Adipose tissue (tissue), 3 donors: ENCODE measurements at regions not wholly inside any gene's neighbourhood (a gene's known extent, or its start where the extent isn't known, plus 50 kb on each side); places are given as distances from the start of the nearest gene placed in this dataset.

Experiments
- H3K27ac ChIP-seq: one replicate; pipeline ENCODE4 v1.5.1; 2013; ENCODE audit warnings: low read depth, low read length
- WGBS, 3 donors: extraction: QIAGEN DNeasy Blood & Tissue Kit; methylation state at CpG; one replicate each; pipeline ENCODE4 v1.1.7; 2013; 5-methylcytosine and 5-hydroxymethylcytosine counted together
- donor health status: healthy with polysubstance abuse.
- donor health status: Bipolar disorder and iron deficiency.
- donor health status: healthy.

- no peak overlapping the region for H3K27ac ChIP-seq
- 34 to 67% (median 49%) methylated on average over 5 of the region's 5 CpGs for WGBS, 3 donors
Observed at GRCh38 chr9:107999011-107999410, 509.4 kb upstream of the KLF4 start.

DNA sequence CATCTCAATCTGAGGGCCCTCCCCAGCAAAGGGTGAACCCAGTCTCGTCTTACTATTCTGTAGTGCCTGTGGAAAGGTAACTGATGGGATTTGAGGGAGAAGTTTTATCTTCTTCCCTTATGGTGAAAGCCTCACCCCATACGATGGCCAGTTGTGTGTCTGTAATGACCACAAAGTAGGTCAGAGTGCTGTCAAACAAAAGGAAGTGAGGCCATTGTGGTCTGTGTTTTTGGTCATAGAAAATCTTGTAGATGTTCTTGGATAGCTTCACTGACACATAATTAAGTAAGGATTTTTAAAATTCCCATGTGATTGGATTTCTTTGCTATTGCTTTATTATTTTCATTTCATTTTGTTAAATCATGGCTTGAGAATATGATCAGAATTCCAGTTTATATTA is 505.1 kb upstream of the KLF4 start:
- 53 to 62% (median 61%) methylated on average over 2 of the region's 2 CpGs for whole genome bisulfite sequencing, 3 donors
- H3K27ac ChIP-seq, result no peak overlapping the region

GRCh38 chr9:107992271-107992670 is 502.7 kb upstream of the KLF4 start:
- 52 to 74% (median 63%) methylated on average over 2 of the region's 2 CpGs for WGBS, 3 donors
- H3K27ac ChIP-seq, result no peak overlapping the region

DNA sequence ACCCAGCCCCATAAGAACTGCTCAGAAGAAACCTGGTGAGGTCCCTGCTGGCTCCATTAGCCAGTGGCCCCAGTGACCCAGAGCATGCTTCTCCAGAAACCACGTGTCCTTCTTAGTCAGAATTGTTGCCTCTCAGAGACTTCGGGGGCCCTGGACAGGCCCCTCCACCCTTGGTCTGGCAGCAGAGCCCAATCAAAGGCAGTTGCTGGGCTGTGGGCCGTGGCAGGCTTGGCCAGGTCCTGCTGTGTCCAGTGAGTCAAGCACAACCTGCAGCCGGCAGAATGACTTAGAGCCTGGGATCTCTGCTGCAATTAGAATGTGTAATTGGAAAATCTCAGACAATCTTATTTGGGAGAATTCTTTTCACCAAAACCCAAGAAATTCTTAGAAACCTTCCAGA is 502.0 kb upstream of the KLF4 start:
- no peak overlapping the region for H3K27ac ChIP-seq
- 76 to 89% (median 87%) methylated on average over 4 of the region's 4 CpGs for WGBS, 3 donors

- WGBS, 3 donors, result 25 to 64% (median 41%) methylated on average over 2 of the region's 2 CpGs
- H3K27ac ChIP-seq, result no peak overlapping the region
Observed at GRCh38 chr9:107989544-107989943, 500.0 kb upstream of the KLF4 start.

DNA sequence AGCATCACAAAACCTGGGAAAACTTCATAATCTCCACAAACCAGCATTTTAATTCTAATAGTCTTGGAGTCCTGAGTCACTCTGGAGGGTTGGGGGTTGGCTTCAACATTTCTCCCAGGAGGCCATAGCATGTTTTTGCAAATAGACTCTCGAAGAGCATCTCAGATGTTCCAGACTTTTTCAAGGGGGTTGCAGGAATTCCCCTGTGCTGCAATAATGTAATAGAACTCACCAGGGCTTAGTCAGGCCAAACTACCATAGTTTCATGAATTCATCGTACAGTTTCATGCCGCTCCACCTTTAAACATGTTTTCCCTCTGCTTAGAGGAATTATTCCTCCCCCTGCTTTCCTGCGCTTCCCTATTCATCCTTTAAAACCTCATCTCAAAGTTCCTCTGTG is 499.5 kb upstream of the KLF4 start:
- H3K27ac ChIP-seq, result no peak overlapping the region
- WGBS, 3 donors, result 31 to 49% (median 32%) methylated on average over 4 of the region's 4 CpGs

GRCh38 chr9:107984956-107985355 is 495.4 kb upstream of the KLF4 start:
- no peak overlapping the region for H3K27ac ChIP-seq
- 70 to 97% (median 95%) methylated on average over 2 of the region's 2 CpGs for WGBS, 3 donors

DNA sequence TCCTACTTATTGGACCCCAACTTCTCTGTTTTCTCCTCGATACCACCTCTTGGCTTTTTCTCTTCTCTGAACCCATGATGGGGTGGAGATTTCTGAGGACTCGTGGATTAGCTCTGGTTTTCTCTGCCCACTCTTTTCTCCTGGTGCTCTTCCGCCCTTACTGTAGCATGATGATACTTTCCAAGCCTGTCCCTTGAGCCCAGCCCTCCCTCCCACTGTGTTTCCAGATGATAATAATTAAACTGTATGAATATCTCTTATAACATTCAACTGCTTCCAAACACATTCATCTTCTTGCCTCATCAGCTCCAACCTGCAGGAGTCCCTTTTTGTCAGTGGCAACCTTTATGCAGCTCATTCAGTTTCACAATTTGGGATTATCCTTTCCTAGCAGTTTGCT is 494.2 kb upstream of the KLF4 start:
- 61 to 65% (median 62%) methylated on average over 3 of the region's 3 CpGs for WGBS, 3 donors
- no peak overlapping the region for H3K27ac ChIP-seq

DNA sequence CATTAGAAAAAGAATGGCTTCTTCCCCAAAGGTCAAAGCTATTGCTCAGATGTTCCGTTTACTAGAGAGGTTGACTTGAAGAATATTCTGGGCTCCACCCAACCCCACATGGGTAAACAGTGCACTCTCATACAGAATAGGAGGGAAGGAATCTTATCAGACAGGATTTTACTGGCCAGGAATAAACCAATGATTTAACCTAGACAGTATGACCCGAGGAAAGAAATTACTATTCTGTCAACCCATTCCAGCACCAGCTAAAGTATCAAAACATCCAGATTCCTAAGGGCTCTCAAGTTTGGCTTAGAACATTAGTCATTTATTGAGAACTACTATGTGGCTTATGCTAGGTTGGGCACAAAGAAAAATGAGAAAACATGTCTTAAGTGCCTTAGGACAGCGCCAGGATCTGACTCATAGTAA is 493.6 kb upstream of the KLF4 start:
- H3K27ac ChIP-seq, result no peak overlapping the region
- WGBS, 3 donors, result 58 to 77% (median 67%) methylated on average over 3 of the region's 3 CpGs

DNA sequence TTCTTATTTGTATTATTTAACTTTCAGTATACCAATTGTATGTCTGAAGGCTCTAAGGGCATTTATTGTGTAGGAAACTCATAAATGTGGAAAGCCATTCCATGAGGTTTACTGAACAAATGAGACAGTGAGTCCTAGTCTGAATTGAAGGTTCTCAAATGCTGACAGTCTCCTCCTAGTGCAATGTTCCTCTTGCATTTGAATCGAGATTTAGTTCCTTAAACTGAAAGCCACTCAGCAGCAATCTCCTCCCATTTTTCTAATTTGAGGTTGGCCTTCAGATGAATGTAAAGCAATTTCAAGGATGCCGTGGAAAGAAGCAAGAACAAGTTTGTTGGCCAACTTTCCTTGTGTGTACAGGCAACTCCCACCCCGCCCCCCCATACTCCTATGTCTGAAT is 493.2 kb upstream of the KLF4 start:
- no peak overlapping the region for H3K27ac ChIP-seq
- WGBS, 3 donors, result 34 to 55% (median 48%) methylated on average over 3 of the region's 3 CpGs

- no peak overlapping the region for H3K27ac ChIP-seq
- 87 to 93% (median 92%) methylated on average over 1 of the region's 1 CpG for WGBS, 3 donors
Observed at GRCh38 chr9:107982001-107982400, 492.4 kb upstream of the KLF4 start.

- H3K27ac ChIP-seq, result no peak overlapping the region
- WGBS, 3 donors, result 72 to 88% (median 86%) methylated on average over 2 of the region's 2 CpGs
Observed at GRCh38 chr9:107980984-107981383, 491.4 kb upstream of the KLF4 start.

GRCh38 chr9:107976767-107977166 is 487.2 kb upstream of the KLF4 start:
- no peak overlapping the region for H3K27ac ChIP-seq
- WGBS, 3 donors, result 44 to 56% (median 48%) methylated on average over 1 of the region's 1 CpG

DNA sequence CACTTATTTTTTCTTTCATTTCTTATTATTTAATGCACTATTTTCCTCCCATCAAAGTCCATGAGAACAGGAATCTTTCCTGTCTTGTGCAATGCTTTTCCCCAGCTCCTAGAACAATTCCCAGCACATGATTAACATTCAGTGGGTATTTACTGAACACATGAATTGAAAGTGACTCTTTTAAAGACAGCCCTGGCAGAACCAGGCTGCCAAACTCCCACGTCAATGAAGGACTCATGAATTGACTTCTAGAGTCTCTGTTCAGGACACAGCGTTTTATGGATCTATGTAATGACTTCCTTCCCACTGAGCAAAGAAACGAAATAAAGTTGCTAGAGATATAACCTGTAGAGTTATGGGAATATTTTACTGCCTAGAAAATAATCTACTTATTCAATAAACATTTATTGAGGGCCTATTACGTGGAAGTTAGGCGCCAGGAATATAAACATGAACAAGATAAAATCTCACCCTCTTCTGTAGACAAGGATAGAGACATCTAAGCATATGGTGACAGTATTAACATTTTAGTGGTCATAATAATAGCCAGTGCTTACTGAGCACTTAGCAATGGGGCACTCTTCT is 485.9 kb upstream of the KLF4 start:
- WGBS, 3 donors, result 58 to 86% (median 81%) methylated on average over 5 of the region's 5 CpGs
- no peak overlapping the region for H3K27ac ChIP-seq

GRCh38 chr9:107973451-107973850 is 483.9 kb upstream of the KLF4 start:
- WGBS, 3 donors, result 93 to 100% (median 93%) methylated on average over 1 of the region's 1 CpG
- no peak overlapping the region for H3K27ac ChIP-seq

DNA sequence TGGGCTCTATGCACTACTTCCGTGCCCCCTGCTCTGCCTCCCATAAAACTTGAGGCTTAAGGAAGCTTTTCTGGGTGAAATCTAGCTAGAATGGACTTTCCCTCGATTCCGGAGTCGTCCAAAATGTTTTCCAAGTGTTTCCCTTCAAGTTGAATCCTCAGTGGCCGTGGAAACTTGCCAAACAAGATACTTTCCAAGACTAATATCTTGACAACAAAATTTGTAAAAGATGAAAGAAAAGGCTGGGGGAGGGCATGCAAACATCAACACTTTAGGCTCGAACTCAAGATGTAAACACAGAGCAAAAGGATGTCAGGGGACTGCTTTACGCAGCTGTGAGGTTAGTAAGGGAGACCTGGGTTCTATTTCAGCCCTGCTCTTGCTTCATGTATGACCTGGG is 482.8 kb upstream of the KLF4 start:
- H3K27ac ChIP-seq, result no peak overlapping the region
- WGBS, 3 donors, result 53 to 62% (median 56%) methylated on average over 7 of the region's 7 CpGs

GRCh38 chr9:107971241-107971640 is 481.7 kb upstream of the KLF4 start:
- no peak overlapping the region for H3K27ac ChIP-seq

- WGBS, 3 donors, result 79 to 92% (median 84%) methylated on average over 5 of the region's 5 CpGs
- no peak overlapping the region for H3K27ac ChIP-seq
Observed at GRCh38 chr9:107970726-107971125, 481.2 kb upstream of the KLF4 start.

DNA sequence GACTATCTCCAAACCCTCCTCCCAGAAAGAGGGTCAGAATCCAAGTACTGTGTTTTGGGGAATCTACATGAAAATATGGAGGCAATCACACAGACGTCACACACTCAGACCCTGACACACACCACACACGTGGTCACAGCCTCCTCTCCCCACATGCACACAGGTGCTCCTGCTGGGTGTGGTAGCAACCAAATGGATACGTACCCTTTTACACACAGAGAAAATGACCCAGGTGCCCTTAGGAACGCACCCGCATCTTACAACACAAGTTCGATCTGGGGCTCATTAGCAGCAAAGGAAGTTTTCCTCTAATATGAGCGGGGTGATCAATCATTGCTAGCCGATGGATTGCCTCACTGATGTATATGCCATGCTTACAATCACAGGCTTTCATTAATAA is 480.2 kb upstream of the KLF4 start:
- WGBS, 3 donors, result 61 to 82% (median 72%) methylated on average over 8 of the region's 8 CpGs
- H3K27ac ChIP-seq, result no peak overlapping the region

DNA sequence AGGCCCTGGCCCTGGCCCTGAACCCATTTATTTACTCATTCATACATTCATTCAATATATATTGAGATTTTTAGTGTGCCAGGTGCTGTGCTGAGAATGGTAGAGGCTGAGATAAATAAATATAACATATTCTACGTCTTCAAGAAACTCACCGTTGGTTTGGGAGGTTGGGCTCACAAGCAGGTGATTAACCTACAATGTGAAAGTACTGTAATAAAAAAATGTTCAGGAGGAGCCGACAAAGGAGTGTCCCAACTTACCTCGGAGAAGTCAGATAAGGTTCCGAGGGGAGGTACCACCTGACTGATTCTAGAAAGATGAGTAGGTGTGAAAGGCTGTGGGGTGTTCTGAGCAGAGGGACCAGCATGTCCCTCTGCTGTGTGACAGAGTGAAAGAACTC is 479.6 kb upstream of the KLF4 start:
- WGBS, 3 donors, result 63 to 90% (median 81%) methylated on average over 5 of the region's 5 CpGs
- no peak overlapping the region for H3K27ac ChIP-seq

DNA sequence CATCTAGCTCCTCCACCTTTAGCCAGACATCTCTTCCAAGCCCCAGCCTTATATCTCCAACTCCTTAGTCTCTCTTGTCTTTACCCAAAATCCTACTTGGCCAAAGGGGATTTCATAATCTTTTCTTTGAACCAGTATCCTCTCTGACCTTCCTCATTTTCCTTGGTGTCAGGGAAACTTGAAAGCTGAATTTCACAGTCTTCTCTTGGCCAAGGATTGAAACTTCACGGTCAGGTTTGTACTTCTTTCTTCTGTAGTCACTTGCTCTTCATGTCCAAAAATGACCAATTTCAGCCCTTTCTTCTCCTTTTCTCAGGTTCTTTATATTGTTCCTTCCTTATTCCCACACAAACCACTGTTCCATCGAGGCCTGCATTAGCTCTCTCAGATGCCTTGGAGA is 473.7 kb upstream of the KLF4 start:
- H3K27ac ChIP-seq, result no peak overlapping the region
- WGBS, 3 donors, result 42 to 82% (median 53%) methylated on average over 2 of the region's 2 CpGs
